Stimulated activated CD8-positive, alpha-beta memory T cell treated with anti-CD3 and anti-CD28 coated beads, Interleukin-15, amount 100 ng/mL, for 48 hours (primary cell): ENCODE measurements at regions not wholly inside any gene's neighbourhood (a gene's known extent, or its start where the extent isn't known, plus 50 kb on each side); places are given as distances from the start of the nearest gene placed in this dataset.
A peak's percentile ranks its signal among the peaks of the same experiment; 100 is the strongest.
"Not testable (repeated sequence)": the region's sequence is repeated elsewhere in the genome, so short reads cannot be mapped to it uniquely, and the experiment has no call there.

Experiments used
- DNase-seq, 2 donors: peaks; one replicate each; pipeline ENCODE4 v3.0.0-alpha.2; 2020; ENCODE audit warnings: low read depth in 2 of 2

DNA sequence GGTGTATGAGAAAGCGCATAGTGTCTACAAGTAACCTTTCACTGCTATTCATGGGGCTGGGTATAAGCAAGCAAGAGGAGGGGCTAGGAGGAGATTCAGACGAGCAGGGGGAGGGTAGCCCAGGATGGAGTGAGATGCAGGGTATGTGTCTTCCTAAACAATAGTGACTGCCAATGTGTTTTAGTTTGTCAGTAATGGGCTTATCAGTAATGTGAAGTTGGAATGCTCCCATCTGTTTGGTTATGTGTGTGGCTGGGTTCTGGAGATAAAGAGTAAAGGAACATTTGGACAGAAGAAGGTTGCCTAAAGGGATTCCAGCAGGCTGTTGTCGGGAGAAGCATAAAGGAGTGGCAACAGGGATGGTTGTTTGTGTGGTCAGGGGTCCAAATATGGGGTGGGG is 62.7 kb upstream of the EZR start:
- DNase-seq = not testable (repeated sequence)

DNA sequence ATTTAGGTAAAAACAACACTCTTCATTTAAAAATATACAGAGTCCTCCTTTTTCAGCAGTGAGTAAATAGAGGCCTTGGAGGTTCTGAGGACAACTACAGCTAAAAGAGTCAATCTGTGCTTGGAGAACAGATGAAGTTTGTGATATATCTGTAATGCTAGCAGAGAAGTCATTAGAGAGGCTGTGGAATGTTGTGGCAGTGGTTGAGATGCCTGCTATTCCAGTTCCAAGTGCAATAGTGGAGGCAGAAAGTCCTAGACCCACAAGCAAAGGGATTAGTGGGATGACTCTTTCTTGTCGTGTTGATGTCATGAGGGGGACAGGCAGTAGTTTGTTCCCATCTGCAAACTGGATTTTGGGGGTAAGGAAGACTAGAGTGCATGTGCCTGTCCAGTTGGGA is 62.1 kb upstream of the EZR start:
- not testable (repeated sequence) for DNase-seq

- DNase-seq = peak; percentile 60 to 76
Measured at GRCh38 chr6:158879180-158879579, 60.0 kb upstream of the EZR start.

DNA sequence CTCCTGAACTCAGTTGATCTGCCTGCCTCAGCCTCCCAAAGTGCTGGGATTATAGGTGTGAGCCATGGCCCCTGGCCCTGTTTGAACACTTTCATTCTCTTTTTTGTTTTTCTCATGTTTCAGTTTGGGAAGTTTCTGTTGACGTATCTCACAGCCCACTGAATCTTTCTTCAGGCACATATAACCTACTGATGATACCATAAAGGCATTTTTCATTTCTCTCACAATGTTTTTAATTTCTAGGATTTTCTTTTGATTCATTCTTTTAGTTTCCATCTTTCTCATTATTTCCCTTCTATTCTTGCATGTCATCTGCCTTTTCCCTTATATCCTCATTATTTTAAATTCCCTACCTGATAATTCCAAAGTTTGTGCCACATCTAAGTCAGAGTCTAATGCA is 58.5 kb upstream of the EZR start:
- DNase-seq = no peak

DNA sequence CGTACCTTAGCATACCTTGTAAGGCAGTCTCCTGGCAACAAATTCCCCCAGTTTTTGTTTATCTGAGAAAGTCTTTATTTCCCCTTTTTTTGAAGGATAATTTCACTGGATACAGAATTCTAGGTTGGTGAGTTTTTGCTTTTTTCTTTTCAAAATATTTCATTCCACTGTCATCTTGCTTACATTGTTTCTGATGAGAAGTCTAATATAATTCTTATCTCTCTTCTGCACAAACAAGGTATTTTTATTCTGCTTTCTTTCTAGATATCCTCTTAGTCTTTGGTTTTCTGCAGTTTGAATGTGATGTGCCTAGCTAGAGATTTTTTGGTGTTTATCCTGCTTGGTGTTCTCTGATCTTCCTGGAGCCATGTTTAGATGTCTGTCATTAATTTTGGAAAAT is 57.7 kb upstream of the EZR start:
- no peak for DNase-seq

- no peak for DNase-seq
Measured at GRCh38 chr6:158870649-158870957, 51.4 kb upstream of the EZR start.

- peak in 1 of 2 donors; percentile 94 for DNase-seq
Measured at GRCh38 chr6:158869826-158870648, 50.9 kb upstream of the EZR start.

GRCh38 chr6:158868890-158869825 is 50.0 kb upstream of the EZR start:
- peak in 1 of 2 donors; percentile 94 for DNase-seq
